GM12873 (cell line): ENCODE measurements at regions not wholly inside any gene's neighbourhood (a gene's known extent, or its start where the extent isn't known, plus 50 kb on each side); places are given as distances from the start of the nearest gene placed in this dataset.

Source experiments
- CTCF ChIP-seq: IDR thresholded peaks from 2 replicates; pipeline ENCODE4 v1.5.1; 2012; ENCODE audit warnings: low read depth, mild to moderate bottlenecking, moderate library complexity, low read length, control low read depth; ENCODE audit not compliant: insufficient read depth; ENCODE audit errors: missing control alignments

DNA sequence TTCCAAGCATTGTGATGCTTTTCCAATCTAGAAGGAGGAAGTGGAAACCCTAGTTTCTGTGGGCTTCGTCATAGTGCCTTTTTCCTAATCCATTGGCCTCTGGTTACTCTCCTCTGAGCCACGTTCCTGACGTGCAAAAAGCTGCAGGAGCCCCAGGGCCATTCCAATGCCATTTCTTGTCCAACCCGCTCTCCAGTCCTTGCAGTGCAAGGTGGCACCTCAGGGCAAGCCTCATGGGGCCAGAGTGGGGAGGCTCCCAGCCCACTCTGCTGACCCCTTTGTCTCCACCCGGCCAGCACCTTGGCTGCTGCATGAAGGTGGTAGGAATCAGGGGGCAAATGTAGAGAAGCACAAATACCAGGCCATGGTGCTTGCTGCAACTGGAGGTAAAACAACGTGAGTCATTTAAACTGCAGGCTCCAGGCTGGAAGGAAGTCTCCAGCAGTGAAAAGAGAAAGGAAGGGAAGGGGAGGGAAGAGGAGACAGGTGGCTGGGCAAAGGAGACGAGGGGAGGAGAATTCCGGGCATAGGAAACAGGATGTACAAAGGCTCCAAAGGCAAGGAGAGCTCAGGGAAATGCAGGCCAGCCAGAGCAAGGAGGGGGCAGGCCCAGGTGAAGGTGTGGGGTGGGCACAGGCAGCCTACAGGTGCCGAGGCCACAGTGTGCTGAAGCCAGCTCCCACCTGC, 168.2 kb upstream of the TNRC6C start:
- no peak for TF ChIP-seq CTCF

- no peak for TF ChIP-seq CTCF
Observed at GRCh38 chr17:77792626-77793025, 165.9 kb upstream of the TNRC6C start.

DNA sequence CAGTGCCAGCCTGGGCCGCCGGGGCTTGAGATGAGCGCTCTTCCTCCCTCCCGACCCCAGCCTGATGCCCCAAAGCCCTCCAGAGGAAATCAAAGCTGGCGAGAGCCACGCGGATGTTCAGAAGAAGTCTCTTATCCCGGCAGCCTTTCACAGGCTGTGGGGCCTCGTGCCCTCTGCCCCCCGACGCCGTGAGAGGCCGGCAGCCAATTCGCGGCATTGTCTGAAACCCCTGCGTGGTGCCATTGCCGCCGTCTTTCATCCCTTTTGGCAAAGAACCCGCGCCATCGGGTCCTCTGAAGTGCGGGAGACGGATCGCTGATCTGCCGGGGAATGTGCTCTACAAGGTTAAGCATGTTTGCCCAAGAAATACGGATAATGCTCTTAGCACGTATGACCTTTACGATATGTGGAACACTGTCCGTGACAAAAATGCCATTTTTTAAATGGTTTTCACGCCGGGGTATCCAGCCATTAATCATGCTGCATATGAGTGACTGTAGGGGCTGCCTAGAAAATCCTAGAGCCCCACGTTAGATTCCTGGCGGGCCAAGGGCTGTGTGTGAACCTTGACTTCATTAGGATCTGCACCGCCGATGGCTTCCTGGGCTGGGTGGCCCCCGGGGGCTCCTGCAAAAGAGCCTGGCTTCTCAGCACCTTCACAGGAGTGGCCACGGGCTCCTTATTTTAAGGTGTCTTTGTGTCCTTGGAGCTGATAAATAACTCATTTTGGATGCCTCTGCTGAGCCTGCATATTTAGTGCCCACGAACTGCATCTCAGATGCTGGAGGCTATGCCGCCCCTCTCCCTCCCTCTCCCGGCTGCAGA, 165.1 kb upstream of the TNRC6C start:
- TF ChIP-seq CTCF, result no peak

DNA sequence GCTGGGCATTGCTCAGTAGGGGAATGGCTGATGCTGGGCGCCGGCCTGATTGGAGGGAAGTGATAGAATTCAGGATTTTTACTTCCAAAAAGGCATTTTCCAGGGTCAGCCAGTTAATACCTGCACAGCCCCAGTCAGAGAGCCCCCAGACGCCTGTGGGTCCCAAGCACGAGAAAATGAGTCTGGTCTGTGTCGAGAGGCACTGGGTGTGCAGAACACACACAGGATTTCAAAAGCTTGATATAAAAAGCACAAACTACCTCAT, 164.6 kb upstream of the TNRC6C start:
- no peak for TF ChIP-seq CTCF

- no peak for TF ChIP-seq CTCF
Observed at GRCh38 chr17:77794846-77795245, 163.7 kb upstream of the TNRC6C start.

- no peak for TF ChIP-seq CTCF
Observed at GRCh38 chr17:77795685-77796084, 162.8 kb upstream of the TNRC6C start.

DNA sequence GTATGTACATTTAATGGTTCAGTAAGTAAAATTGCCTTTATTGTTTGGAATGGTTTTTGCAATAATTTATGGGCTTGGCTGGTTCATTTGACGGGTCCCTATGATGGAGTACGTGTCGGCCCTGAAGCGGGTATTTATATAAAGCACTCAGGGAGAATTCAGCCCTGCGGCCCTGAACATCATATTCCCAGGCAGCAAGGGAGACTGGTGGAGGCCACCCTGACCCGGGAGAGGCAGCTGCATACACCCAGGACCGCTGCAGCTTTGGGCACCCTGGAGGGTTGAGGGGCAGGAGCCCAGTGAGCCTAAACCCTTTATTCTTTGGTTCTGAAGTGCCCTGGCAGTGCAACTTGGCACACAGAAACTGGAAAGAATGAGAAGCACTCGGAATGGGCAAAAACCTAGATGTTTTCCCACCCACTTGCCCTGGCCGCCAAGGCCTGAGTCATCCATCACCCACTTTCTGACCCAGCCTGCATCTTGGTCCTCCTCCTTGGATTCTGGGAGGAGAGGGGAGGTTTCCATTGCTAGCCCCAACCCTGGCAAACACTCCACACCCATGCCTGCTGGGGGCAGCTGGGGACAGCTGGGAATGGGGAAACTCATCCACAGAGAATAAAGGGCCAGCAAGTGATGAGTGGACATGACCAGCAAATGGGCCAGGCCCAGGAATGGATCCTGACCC, 162.2 kb upstream of the TNRC6C start:
- no peak for TF ChIP-seq CTCF
